CD14-positive monocyte (primary cell): ENCODE measurements at regions not wholly inside any gene's neighbourhood (a gene's known extent, or its start where the extent isn't known, plus 50 kb on each side); places are given as distances from the start of the nearest gene placed in this dataset.
A peak's percentile ranks its signal among the peaks of the same experiment; 100 is the strongest.

Experiments
- DNase-seq, 3 donors: peaks; one replicate each; pipeline ENCODE4 v3.0.0-alpha.2; 2011 to 2022
- H2AFZ ChIP-seq: 2 replicates; pipeline ENCODE4 v1.6.0; 2012; ENCODE audit warnings: mild to moderate bottlenecking, low read depth, low read length, inconsistent platforms; ENCODE audit not compliant: insufficient read depth, poor library complexity, severe bottlenecking
- H3K27ac ChIP-seq, 2 donors: 1 replicate in 1 of 2; 2 replicates in 1 of 2; pipeline ENCODE4 v1.5.1; 2012 to 2013; ENCODE audit warnings: low read length in 2 of 2, control low read depth in 1 of 2, inconsistent platforms in 1 of 2, low read depth in 1 of 2, mild to moderate bottlenecking in 1 of 2
- H3K27me3 ChIP-seq, 2 donors: one replicate each; pipeline versions ENCODE4 v1.6.0 to v1.6.1; 2011 to 2013; ENCODE audit warnings: low read length in 2 of 2; ENCODE audit not compliant: control insufficient read depth in 2 of 2, insufficient read depth in 2 of 2
- H3K36me3 ChIP-seq, 2 donors: replicated peaks in 1 of 2; 1 replicate in 1 of 2; 2 replicates in 1 of 2; pipeline versions ENCODE4 v1.5.1 to v1.6.1; 2012 to 2013; ENCODE audit warnings: low read length in 2 of 2, control low read depth in 1 of 2, inconsistent platforms in 1 of 2, mild to moderate bottlenecking in 1 of 2; ENCODE audit not compliant: insufficient read depth in 2 of 2, control insufficient read depth in 1 of 2
- H3K4me1 ChIP-seq, 2 donors: 1 replicate in 1 of 2; 2 replicates in 1 of 2; pipeline versions ENCODE4 v1.5.1 to v1.6.1; 2012 to 2013; ENCODE audit warnings: low read length in 2 of 2, control low read depth in 1 of 2, inconsistent platforms in 1 of 2, mild to moderate bottlenecking in 1 of 2, moderate library complexity in 1 of 2; ENCODE audit not compliant: insufficient read depth in 2 of 2, control insufficient read depth in 1 of 2
- H3K4me2 ChIP-seq: replicated peaks from 2 replicates; pipeline ENCODE3; 2012; ENCODE audit warnings: low read length, moderate library complexity, mild to moderate bottlenecking; ENCODE audit not compliant: poor library complexity, severe bottlenecking; ENCODE audit errors: extremely low read depth
- H3K4me3 ChIP-seq, 3 experiments: fragments of 200-600 bp in 1 of 3; sonication (generic) in 1 of 3; replicated peaks in 1 of 3; 1 replicate in 2 of 3; 2 replicates in 1 of 3; pipeline ENCODE4 v1.5.1; 2011 to 2013; ENCODE audit warnings: low read length in 3 of 3, mild to moderate bottlenecking in 3 of 3, control low read depth in 2 of 3, low read depth in 2 of 3, inconsistent platforms in 1 of 3, moderate library complexity in 1 of 3
- H3K79me2 ChIP-seq: 2 replicates; pipeline ENCODE4 v1.6.0; 2012; ENCODE audit warnings: mild to moderate bottlenecking, control low read depth, inconsistent platforms, low read length, moderate library complexity; ENCODE audit not compliant: insufficient read depth
- H3K9ac ChIP-seq: 2 replicates; pipeline ENCODE4 v1.6.0; 2017; ENCODE audit warnings: low read length, mild to moderate bottlenecking; ENCODE audit not compliant: insufficient read depth, poor library complexity, severe bottlenecking
- H3K9me3 ChIP-seq, 2 donors: replicated peaks in 1 of 2; 1 replicate in 1 of 2; 2 replicates in 1 of 2; pipeline versions ENCODE4 v1.5.1 to v1.6.1; 2012 to 2013; ENCODE audit warnings: low read length in 2 of 2, control low read depth in 1 of 2; ENCODE audit not compliant: control insufficient read depth in 1 of 2, insufficient read depth in 1 of 2
- H4K20me1 ChIP-seq: 2 replicates; pipeline ENCODE4 v1.6.0; 2012; ENCODE audit warnings: mild to moderate bottlenecking, low read length, control low read depth, moderate library complexity; ENCODE audit not compliant: insufficient read depth
- H3K27ac Mint-ChIP-seq, 7 donors: one replicate each; pipeline ENCODE4 v1.8.0; 2020; ENCODE audit warnings: mild to moderate bottlenecking in 7 of 7, mixed read lengths in 7 of 7, moderate library complexity in 6 of 7, inconsistent platforms in 2 of 7
- H3K27me3 Mint-ChIP-seq, 3 donors: one replicate each; pipeline ENCODE4 v1.8.0; 2021 to 2022; ENCODE audit warnings: low read depth in 3 of 3, mild to moderate bottlenecking in 3 of 3, mixed read lengths in 3 of 3, moderate library complexity in 3 of 3, inconsistent platforms in 1 of 3
- H3K36me3 Mint-ChIP-seq, 2 donors: one replicate each; pipeline ENCODE4 v1.8.0; 2020; ENCODE audit warnings: mixed read lengths in 2 of 2, inconsistent platforms in 1 of 2, mild to moderate bottlenecking in 1 of 2
- H3K4me1 Mint-ChIP-seq: one replicate; pipeline ENCODE4 v1.8.0; 2020; ENCODE audit warnings: mild to moderate bottlenecking, mixed read lengths
- H3K4me3 Mint-ChIP-seq, 2 donors: one replicate each; pipeline ENCODE4 v1.8.0; 2020; ENCODE audit warnings: mild to moderate bottlenecking in 2 of 2, mixed read lengths in 2 of 2, moderate library complexity in 1 of 2
- H3K9me3 Mint-ChIP-seq, 7 donors: one replicate each; pipeline ENCODE4 v1.8.0; 2020 to 2022; ENCODE audit warnings: mixed read lengths in 7 of 7, mild to moderate bottlenecking in 6 of 7, moderate library complexity in 6 of 7, inconsistent platforms in 2 of 7
- WGBS: methylation state at CpG from one replicate; pipeline ENCODE4 v1.1.5; 2013; ENCODE audit warnings: missing lambda C conversion rate; ENCODE audit not compliant: insufficient coverage; 5-methylcytosine and 5-hydroxymethylcytosine counted together
- intact Hi-C, 2 donors: fragments of 100-400 bp; cut with micrococcal nuclease; formaldehyde crosslinking; loops; one replicate each; pipeline versions ENCODE4 v1.15.0 to v1.15.1; 2023
- TF ChIP-seq, protein P1 (sequence below): fragments of 200-600 bp; IDR thresholded peaks from one replicate; pipeline ENCODE4 v1.8.0; 2022; ENCODE audit warnings: antibody characterized with exemption, mild to moderate bottlenecking

DNA sequence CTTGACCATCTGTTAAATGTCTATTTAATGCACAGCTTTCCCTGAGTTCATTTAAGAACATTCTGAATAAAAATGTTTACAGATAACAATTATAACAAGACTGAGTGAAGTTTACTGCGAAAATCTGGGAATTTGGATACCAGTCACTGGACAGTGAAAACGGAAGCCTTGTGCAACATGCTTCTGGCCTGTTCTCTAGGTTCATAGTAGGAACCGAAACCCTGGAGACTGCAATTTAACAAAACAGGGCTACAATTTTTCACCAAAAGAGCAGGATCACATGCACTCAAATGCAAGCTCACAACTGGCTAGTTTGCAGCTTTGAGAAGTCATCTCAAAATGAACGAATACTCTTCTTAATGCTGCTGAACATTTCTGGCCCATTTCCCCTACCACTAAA, 435.9 kb downstream of the NR2F2 start:
- Histone ChIP-seq H3K4me2 (no peak overlapping the region), H3K4me1 (peaks cover 7 to 18% of the 10 kb centered on the region in 2 donors), H3K27me3 (no peaks in the 10 kb centered on the region), H3K4me3 (no peak overlapping the region), H4K20me1 (no peaks in the 10 kb centered on the region), H2AFZ (no peak overlapping the region), H3K36me3 (no peaks in the 10 kb centered on the region), H3K27ac (no peak overlapping the region), H3K79me2 (no peaks in the 10 kb centered on the region), H3K9me3 (no peaks in the 10 kb centered on the region), H3K9ac (no peak overlapping the region)
- intact Hi-C loops = no loop called here
- TF ChIP-seq, protein P1, sequence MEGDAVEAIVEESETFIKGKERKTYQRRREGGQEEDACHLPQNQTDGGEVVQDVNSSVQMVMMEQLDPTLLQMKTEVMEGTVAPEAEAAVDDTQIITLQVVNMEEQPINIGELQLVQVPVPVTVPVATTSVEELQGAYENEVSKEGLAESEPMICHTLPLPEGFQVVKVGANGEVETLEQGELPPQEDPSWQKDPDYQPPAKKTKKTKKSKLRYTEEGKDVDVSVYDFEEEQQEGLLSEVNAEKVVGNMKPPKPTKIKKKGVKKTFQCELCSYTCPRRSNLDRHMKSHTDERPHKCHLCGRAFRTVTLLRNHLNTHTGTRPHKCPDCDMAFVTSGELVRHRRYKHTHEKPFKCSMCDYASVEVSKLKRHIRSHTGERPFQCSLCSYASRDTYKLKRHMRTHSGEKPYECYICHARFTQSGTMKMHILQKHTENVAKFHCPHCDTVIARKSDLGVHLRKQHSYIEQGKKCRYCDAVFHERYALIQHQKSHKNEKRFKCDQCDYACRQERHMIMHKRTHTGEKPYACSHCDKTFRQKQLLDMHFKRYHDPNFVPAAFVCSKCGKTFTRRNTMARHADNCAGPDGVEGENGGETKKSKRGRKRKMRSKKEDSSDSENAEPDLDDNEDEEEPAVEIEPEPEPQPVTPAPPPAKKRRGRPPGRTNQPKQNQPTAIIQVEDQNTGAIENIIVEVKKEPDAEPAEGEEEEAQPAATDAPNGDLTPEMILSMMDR = no peak
- Mint-ChIP-seq H3K27ac (no peak overlapping the region), H3K4me1 (peaks cover 16% of the 10 kb centered on the region), H3K36me3 (no peaks in the 10 kb centered on the region), H3K27me3 (peaks cover 1 to 6% (median 3%) of the 10 kb centered on the region in 3 donors), H3K4me3 (no peak overlapping the region), H3K9me3 (peaks cover 0 to 6% (median 3%) of the 10 kb centered on the region in 7 donors)
- peak in 2 of 3 donors; percentile 32 to 55 for DNase-seq
- 64% methylated on average over 3 of the region's 4 CpGs for WGBS

DNA sequence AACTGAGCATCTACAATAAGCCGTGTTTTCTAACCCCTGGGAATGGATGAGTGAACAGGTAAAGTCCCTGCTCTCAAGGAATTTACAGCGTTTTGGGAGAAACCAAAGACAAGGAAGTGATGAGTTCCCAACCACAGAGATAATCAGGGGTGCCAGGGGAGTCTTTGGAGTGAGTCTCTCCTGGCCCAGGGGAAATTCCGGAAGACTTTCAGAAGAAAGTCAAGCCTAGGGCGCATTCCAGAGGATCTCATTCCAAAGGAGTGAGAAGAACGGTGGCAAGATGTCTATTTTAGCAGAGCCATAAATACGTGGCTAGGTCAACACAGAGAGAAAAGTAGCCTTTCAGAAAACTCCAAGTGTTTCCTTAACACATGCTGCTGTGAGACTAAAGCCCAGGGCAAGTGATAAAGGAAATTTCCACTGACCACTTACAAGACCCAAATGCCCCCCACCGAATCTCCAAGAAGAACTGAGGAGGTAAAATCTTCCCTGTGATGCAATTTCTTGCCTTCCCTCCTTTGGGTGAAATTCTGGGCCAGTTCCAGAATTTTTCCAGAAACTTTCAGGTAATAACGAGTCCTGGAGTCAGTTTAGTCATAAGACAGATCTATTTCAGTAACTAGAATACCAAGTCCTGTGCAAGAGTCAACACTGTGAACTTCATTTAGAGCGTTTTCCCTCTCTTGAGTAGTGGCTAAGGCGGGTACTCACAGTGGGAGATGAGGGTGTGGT, 437.4 kb downstream of the NR2F2 start:
- H3K27me3 Mint-ChIP-seq = peaks cover 3 to 6% (median 4%) of the 10 kb centered on the region in 3 donors

More for the DNA sequence above, 437.4 kb downstream of the NR2F2 start:
- Histone ChIP-seq H3K9ac (no peak overlapping the region), H3K4me1 (peaks cover 7 to 16% of the 10 kb centered on the region in 2 donors), H3K36me3 (no peaks in the 10 kb centered on the region), H4K20me1 (no peaks in the 10 kb centered on the region), H3K27me3 (no peaks in the 10 kb centered on the region), H3K4me3 (no peak overlapping the region), H3K9me3 (no peaks in the 10 kb centered on the region), H3K4me2 (no peak overlapping the region), H2AFZ (no peak overlapping the region), H3K79me2 (no peaks in the 10 kb centered on the region), H3K27ac (no peak overlapping the region)
- DNase-seq = no peak
- 86% methylated on average over 7 of the region's 10 CpGs for WGBS
- Mint-ChIP-seq H3K36me3 (no peaks in the 10 kb centered on the region), H3K4me3 (no peak overlapping the region), H3K9me3 (peaks cover 0 to 6% (median 3%) of the 10 kb centered on the region in 7 donors), H3K27ac (no peak overlapping the region), H3K4me1 (peaks cover 13% of the 10 kb centered on the region)
- intact Hi-C loops = no loop called here
- TF ChIP-seq, protein P1 = no peak
